ENCODE measurements at regions not wholly inside any gene's neighbourhood (a gene's known extent, or its start where the extent isn't known, plus 50 kb on each side); places are given as distances from the start of the nearest gene placed in this dataset.

GRCh38 chr6:165936096-165936495 is 231.6 kb downstream of the TBXT start:
- no peaks in the 10 kb centered on the region for H3K9me3 ChIP-seq
- WGBS (ENCODE audit: insufficient coverage, low coverage, low lambda C conversion rate, missing lambda C conversion rate): 27% methylated on average over 3 of the region's 3 CpGs
- H3K4me3 ChIP-seq: no peak overlapping the region
- intact Hi-C loops (cut with DNase I): no loop called here
- H3K36me3 ChIP-seq: no peaks in the 10 kb centered on the region
- H3K27ac ChIP-seq: no peak overlapping the region
- ATAC-seq (no peak), DNase-seq (no peak)
- TF ChIP-seq CTCF (IDR thresholded peaks at IDR 0.05) (no peak), POLR2A (IDR thresholded peaks at IDR 0.05) (no peak)
- H3K27me3 ChIP-seq: no peaks in the 10 kb centered on the region
- no peaks in the 10 kb centered on the region for H3K4me1 ChIP-seq

GRCh38 chr6:165931675-165932074 is 236.0 kb downstream of the TBXT start:
- no peaks in the 10 kb centered on the region for H3K27me3 ChIP-seq
- 25% methylated on average over 6 of the region's 9 CpGs for WGBS (ENCODE audit: insufficient coverage, low coverage, low lambda C conversion rate, missing lambda C conversion rate)
- no peak for DNase-seq
- intact Hi-C loops (cut with DNase I): no loop called here
- H3K36me3 ChIP-seq: no peaks in the 10 kb centered on the region
- H3K9me3 ChIP-seq: no peaks in the 10 kb centered on the region
- ATAC-seq: no peak
- TF ChIP-seq POLR2A (IDR thresholded peaks at IDR 0.05): no peak
- no peak for TF ChIP-seq CTCF (IDR thresholded peaks at IDR 0.05)
- H3K4me1 ChIP-seq: no peaks in the 10 kb centered on the region
- H3K4me3 ChIP-seq: no peak overlapping the region
- H3K27ac ChIP-seq: no peak overlapping the region

GRCh38 chr6:165930668-165931214 is 236.9 kb downstream of the TBXT start:
- Histone ChIP-seq H3K4me1 (no peaks in the 10 kb centered on the region), H3K27ac (no peak overlapping the region), H3K4me3 (no peak overlapping the region), H3K36me3 (no peaks in the 10 kb centered on the region), H3K9me3 (no peaks in the 10 kb centered on the region), H3K27me3 (no peaks in the 10 kb centered on the region)
- intact Hi-C loops (cut with DNase I): no loop called here
- 73% methylated on average over 12 of the region's 18 CpGs for WGBS (ENCODE audit: insufficient coverage, low coverage, low lambda C conversion rate, missing lambda C conversion rate)
- ATAC-seq: no peak
- TF ChIP-seq CTCF (IDR thresholded peaks at IDR 0.05): no peak
- no peak for TF ChIP-seq POLR2A (IDR thresholded peaks at IDR 0.05)
- no peak for DNase-seq

- WGBS (ENCODE audit: insufficient coverage, low coverage, low lambda C conversion rate, missing lambda C conversion rate): 69% methylated on average over 4 of the region's 8 CpGs
- H3K4me3 ChIP-seq: no peak overlapping the region
- TF ChIP-seq POLR2A (IDR thresholded peaks at IDR 0.05) (no peak), CTCF (IDR thresholded peaks at IDR 0.05) (no peak)
- no peaks in the 10 kb centered on the region for H3K9me3 ChIP-seq
- ATAC-seq (no peak), DNase-seq (no peak)
- H3K27ac ChIP-seq: no peak overlapping the region
- intact Hi-C loops (cut with DNase I): no loop called here
- no peaks in the 10 kb centered on the region for H3K27me3 ChIP-seq
- H3K4me1 ChIP-seq: no peaks in the 10 kb centered on the region
- H3K36me3 ChIP-seq: no peaks in the 10 kb centered on the region
Observed at GRCh38 chr6:165929607-165930006, 238.0 kb downstream of the TBXT start.

- TF ChIP-seq CTCF (IDR thresholded peaks at IDR 0.05) (no peak), POLR2A (IDR thresholded peaks at IDR 0.05) (no peak)
- no peak for ATAC-seq
- H3K4me3 ChIP-seq: no peak overlapping the region
- no peaks in the 10 kb centered on the region for H3K4me1 ChIP-seq
- WGBS (ENCODE audit: insufficient coverage, low coverage, low lambda C conversion rate, missing lambda C conversion rate): 27% methylated on average over 4 of the region's 4 CpGs
- H3K27ac ChIP-seq: no peak overlapping the region
- DNase-seq: no peak
- no peaks in the 10 kb centered on the region for H3K9me3 ChIP-seq
- intact Hi-C loops (cut with DNase I): no loop called here
- H3K36me3 ChIP-seq: no peaks in the 10 kb centered on the region
- no peaks in the 10 kb centered on the region for H3K27me3 ChIP-seq
Observed at GRCh38 chr6:165926378-165926777, 241.3 kb downstream of the TBXT start.

Measured in right lobe of liver (tissue), 6 donors.